ENCODE measurements at regions not wholly inside any gene's neighbourhood (a gene's known extent, or its start where the extent isn't known, plus 50 kb on each side); places are given as distances from the start of the nearest gene placed in this dataset.

GRCh38 chr15:35208353-35208752, 123.3 kb upstream of the NANOGP8 start:
- no peak overlapping the region for H2BK120ac ChIP-seq (ENCODE audit: low read depth, low read length)
- no peak overlapping the region for H3K27ac ChIP-seq (ENCODE audit: insufficient read depth, low read length)
- H3K56ac ChIP-seq (ENCODE audit: extremely low read depth, insufficient read depth, low read length) = no peak overlapping the region
- no peaks in the 10 kb centered on the region for H3K9me3 ChIP-seq (ENCODE audit: control insufficient read depth, insufficient read depth, low read length)
- H3K4me1 ChIP-seq (ENCODE audit: control insufficient read depth, insufficient read depth, low read length) = no peaks in the 10 kb centered on the region
- no peak for TF ChIP-seq POLR2A (IDR thresholded peaks at IDR 0.05; ENCODE audit: low read depth, low read length)
- no peak for TF ChIP-seq SMC3 (IDR thresholded peaks at IDR 0.05; ENCODE audit: low read depth, low read length)
- no peak for TF ChIP-seq MAZ (IDR thresholded peaks at IDR 0.05; ENCODE audit: borderline replicate concordance, low read depth, low read length)
- no peak for TF ChIP-seq RFX5 (IDR thresholded peaks at IDR 0.05; ENCODE audit: low read depth, low read length)
- no peak for TF ChIP-seq NFE2L2 (IDR thresholded peaks at IDR 0.05; ENCODE audit: low read depth, low read length)
- no peak for TF ChIP-seq RCOR1 (IDR thresholded peaks at IDR 0.05; ENCODE audit: insufficient replicate concordance, low read length)
- no peak for TF ChIP-seq RAD21 (IDR thresholded peaks at IDR 0.05; ENCODE audit: low read length)
- no peak for TF ChIP-seq MXI1 (IDR thresholded peaks at IDR 0.05; ENCODE audit: borderline replicate concordance, low read depth, low read length)
- TF ChIP-seq USF2 (IDR thresholded peaks at IDR 0.05; ENCODE audit: low read depth, low read length) = no peak
- TF ChIP-seq CHD1 (IDR thresholded peaks at IDR 0.05; ENCODE audit: low read depth, low read length) = no peak
- CTCF ChIA-PET = no interaction called here
- no CpG with 5 or more reads among the region's 3 CpGs for WGBS, 2 experiments (ENCODE audit: extremely low coverage in 2 of 2, insufficient read length in 1 of 2)
- H3K14ac ChIP-seq (replicated peaks; ENCODE audit: low read depth, low read length) = no peak overlapping the region
- H2BK15ac ChIP-seq (ENCODE audit: low read depth, low read length) = no peak overlapping the region
- H3K27me3 ChIP-seq (ENCODE audit: control insufficient read depth, insufficient read depth, low read length) = no peaks in the 10 kb centered on the region
- no peak overlapping the region for H4K91ac ChIP-seq (ENCODE audit: insufficient read depth, low read depth, low read length)
- H2AK5ac ChIP-seq (ENCODE audit: low read depth, low read length) = no peak overlapping the region
- intact Hi-C loops (cut with micrococcal nuclease) (no loop called here), in situ Hi-C loops (cut with MboI; ENCODE audit: low sequenced_read_pairs) (no loop called here), dilution Hi-C loops (cut with HindIII; ENCODE audit: low sequenced_read_pairs, unreplicated experiment) (no loop called here)
- H3K18ac ChIP-seq (ENCODE audit: low read depth, low read length) = no peak overlapping the region
- H2AK9ac ChIP-seq (replicated peaks; ENCODE audit: low read depth, low read length, poor library complexity) = no peak overlapping the region
- no peak overlapping the region for H3K9ac ChIP-seq (ENCODE audit: low read depth, low read length)
- H3K4ac ChIP-seq (ENCODE audit: low read depth, low read length) = no peak overlapping the region
- H3K36me3 ChIP-seq (ENCODE audit: control insufficient read depth, insufficient read depth, low read length) = no peaks in the 10 kb centered on the region
- no peak for ATAC-seq (ENCODE audit: low read depth)
- no TSS peak for BruUV-seq (replicated peaks)
- no peak overlapping the region for H3K4me3 ChIP-seq (ENCODE audit: insufficient read depth, low read depth, low read length)
- no peak overlapping the region for H2BK5ac ChIP-seq (ENCODE audit: low read depth, low read length, poor library complexity, severe bottlenecking)
- no peaks in the 10 kb centered on the region for H4K20me1 ChIP-seq (ENCODE audit: insufficient read depth, low read length)
- H2AFZ ChIP-seq (replicated peaks; ENCODE audit: low read length, poor library complexity) = no peak overlapping the region
- H4K8ac ChIP-seq (ENCODE audit: low read depth in 2 of 2, low read length in 2 of 2) = no peak overlapping the region
- H3K9me1 ChIP-seq (ENCODE audit: insufficient read depth, low read length) = no peaks in the 10 kb centered on the region
- POLR2A ChIA-PET (ENCODE audit: unreplicated experiment) = no interaction called here
- no peak overlapping the region for H3K23ac ChIP-seq (ENCODE audit: low read depth, low read length)
- no peak overlapping the region for H4K5ac ChIP-seq (ENCODE audit: low read depth, low read length)
- H2BK20ac ChIP-seq (ENCODE audit: low read depth, low read length) = no peak overlapping the region
- H3K4me2 ChIP-seq (ENCODE audit: low read depth, low read length) = no peak overlapping the region
- no peaks in the 10 kb centered on the region for H3K79me1 ChIP-seq (ENCODE audit: low read depth in 1 of 2, low read length in 2 of 2)
- DNase-seq = no peak
